GM19463 (cell line): ENCODE measurements at regions not wholly inside any gene's neighbourhood (a gene's known extent, or its start where the extent isn't known, plus 50 kb on each side); places are given as distances from the start of the nearest gene placed in this dataset.
"Not testable (repeated sequence)": the region's sequence is repeated elsewhere in the genome, so short reads cannot be mapped to it uniquely, and the experiment has no call there.

Experiments
- ATAC-seq: cut with Tn5 transposase; IDR thresholded peaks from one replicate; pipeline ENCODE4 v1.9.1; 2021; ENCODE audit warnings: mild to moderate bottlenecking, moderate library complexity; ENCODE audit not compliant: unreplicated experiment

DNA sequence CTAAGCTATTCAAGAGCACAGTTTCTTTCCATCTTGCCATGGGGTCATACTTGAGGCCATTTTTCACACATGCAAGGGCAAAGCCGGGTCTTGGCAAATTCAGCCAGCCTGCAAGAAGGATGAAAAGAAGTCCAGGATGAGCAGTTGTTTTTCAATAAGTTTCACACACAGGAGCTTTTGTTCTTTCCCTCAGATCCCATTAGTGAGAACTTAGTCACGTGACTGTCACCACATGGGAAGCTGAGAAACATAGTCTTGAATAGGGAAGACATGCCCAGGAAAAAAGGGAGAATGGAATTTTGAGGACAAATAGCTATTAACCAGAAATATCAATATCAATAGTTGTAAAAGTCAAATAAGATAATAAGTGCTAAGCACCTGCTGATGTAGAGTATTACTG is 137.7 kb downstream of the AHR start:
- ATAC-seq = no peak

DNA sequence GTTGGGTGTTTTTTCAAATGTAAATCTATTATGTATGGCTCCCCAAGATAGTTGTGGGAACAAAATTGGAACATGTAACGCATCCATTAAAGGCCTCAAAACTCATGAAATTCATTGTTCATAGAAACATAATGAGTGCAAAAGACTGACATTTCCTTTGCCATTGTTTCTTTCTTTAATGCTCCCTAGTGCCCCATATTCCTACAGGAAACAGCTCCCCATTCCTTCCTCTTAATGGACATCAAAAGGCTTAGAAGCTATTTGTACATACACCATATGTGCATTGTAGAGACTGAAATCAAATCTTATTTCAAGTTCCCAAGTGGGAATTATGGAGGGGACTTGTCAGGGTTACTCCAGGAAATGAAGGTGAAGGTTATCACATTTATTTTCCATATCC is 139.1 kb downstream of the AHR start:
- no peak for ATAC-seq

DNA sequence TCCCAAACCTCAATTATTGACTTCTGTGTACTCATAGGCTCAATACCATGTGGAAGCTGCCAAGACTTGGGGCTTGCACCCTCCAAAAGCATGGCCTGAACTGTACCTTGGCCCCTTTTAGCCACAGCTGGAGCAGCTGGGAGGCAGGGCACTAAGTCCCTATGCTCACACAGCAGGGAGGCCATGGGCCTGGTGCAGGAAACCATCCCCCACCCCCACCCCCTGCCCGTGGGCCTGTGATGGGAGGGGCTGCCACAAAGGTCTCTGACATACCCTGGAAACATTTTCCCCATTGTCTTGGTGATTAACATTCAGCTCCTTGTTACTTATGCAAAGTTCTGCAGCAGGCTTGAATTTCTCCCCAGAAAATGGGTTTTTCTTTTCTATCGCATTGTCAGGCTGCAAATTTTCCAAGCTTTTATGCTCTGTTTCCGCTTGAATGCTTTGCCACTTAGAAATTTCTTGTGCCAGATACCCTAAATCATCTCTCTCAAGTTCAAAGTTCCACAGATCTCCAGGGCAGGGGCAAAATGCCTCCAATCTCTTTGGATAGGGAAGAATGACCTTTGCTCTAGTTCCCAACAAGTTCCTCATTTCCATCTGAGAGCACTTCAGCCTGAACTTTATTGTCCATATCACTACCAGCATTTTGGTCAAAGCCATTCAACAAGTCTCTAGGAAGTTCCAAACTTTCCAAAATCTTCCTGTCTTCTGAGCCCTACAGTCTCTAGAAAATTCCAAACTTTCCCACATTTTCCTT is 141.8 kb downstream of the AHR start:
- ATAC-seq = not testable (repeated sequence)

DNA sequence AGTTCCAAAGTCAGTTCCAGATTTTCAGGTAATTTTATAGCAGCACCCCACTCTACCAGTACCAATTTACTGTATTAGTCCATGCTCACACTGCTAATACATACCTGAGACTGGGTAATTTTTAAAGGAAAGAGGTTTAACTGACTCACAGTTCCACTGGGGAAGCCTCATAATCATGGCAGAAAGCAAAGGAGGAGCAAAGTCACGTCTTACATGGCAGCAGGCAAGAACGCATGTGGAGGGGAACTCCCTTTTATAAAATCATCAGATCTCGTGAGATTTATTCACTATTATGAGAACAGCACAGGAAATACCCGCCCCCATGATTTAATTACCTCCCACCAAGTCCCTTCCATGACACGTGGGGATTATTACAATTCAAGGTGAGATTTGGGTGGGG is 142.4 kb downstream of the AHR start:
- no peak for ATAC-seq

DNA sequence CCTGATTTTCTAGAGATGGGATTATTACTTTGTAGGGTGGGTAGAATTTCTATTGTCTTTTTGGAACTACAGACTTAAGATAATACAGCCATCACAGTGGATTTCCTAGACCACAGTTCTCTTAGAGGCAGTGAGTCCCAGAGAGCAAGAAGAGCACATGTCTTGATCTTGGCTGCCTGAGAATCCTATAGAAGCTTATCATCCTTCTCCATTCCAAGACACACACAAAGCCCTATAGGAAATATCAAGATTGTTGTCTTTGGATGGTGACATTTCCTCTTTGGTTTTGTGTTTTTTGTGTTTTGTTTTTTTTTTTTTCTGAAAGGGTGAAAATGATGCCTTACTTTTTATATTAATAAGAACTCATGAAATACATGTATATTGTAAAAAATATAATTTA is 143.1 kb downstream of the AHR start:
- no peak for ATAC-seq

DNA sequence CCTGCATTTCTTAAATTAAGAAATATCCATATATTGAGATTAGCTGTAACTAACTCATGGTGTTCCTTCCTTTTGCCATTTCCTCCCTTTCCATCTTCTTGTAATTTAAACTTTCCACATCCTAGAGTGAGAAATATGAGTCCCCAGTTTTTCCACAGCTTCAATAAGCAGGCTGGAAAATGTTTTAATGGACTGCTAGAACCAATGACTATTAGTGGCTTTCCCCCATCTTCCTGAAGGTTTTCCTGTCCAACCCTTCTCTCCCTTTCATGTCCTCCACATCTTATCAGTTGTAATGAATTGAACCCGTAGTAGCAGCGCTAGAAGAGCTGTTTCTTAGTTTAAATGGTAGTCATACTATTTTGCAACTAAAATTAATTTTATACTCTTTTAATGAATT is 145.7 kb downstream of the AHR start:
- no peak for ATAC-seq

DNA sequence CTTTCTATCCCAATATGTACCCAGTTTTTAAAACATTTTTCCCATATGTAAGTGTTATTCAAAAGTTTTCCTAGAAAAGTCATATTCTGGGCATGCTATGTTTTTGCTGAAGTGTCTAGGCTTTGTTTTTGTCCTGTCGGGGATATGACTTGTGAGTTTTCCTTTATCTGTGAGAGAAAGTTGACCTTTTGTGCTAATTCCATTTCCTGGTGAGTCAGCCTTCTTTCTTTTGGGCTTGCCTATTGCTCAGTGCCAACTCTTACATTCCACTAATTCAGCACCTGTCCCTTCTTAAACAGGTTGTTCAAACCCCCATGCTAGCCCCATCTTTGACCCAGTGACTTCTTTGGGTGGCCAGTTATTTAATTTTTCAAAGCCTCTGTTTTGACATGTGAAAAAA is 146.2 kb downstream of the AHR start:
- no peak for ATAC-seq

DNA sequence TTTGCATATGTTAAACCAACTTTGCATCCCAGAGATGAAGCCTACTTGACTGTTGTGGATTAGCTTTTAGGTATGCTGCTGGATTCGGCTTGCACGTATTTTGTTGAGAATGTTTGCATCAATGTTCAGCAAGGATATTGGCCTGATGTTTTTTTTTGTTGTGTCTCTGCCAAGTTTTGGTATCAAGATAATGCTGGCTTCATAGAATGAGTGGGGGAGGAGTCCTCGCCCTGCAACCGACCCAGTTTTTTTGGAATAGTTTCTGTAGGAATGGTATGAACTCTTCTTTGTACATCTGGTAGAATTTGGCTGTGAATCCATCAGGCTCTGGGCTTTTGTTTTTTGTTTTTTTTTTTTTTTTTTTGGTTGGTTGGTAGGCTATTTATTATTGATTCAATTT is 147.9 kb downstream of the AHR start:
- no peak for ATAC-seq

DNA sequence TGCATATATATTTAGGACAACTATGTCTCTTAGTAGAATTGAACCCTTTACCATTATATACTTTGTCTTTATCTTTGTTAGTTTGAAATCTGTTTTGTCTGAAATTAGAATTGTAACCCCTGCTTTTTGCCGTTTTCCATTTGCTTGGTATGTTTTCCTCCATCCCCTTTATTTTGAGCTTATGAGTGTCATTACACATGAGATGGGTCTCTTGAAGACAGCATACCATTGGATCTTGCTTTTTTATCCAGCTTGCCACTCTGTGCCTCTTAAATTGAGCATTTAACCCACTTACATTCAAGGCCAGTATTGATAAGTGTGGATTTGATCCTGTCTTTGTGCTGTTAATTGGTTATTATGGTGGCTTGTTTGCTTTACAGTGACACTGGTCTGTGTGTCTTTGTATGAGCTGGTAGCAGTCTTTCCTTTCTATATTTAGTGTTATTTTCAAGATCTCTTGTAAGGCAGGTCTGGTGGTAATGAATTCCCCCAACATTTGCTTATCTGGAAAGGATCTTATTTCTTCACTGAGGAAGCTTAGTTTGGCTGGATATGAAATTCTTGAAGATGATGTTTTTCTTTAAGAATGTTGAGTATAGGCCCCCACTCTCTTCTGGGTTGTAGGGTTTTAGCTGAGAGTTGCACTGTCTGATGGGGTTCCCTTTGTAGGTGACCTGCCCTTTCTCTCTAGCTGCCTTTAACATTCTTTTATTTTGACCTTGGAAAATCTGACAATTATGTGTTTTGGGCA is 149.5 kb downstream of the AHR start:
- ATAC-seq = no peak

DNA sequence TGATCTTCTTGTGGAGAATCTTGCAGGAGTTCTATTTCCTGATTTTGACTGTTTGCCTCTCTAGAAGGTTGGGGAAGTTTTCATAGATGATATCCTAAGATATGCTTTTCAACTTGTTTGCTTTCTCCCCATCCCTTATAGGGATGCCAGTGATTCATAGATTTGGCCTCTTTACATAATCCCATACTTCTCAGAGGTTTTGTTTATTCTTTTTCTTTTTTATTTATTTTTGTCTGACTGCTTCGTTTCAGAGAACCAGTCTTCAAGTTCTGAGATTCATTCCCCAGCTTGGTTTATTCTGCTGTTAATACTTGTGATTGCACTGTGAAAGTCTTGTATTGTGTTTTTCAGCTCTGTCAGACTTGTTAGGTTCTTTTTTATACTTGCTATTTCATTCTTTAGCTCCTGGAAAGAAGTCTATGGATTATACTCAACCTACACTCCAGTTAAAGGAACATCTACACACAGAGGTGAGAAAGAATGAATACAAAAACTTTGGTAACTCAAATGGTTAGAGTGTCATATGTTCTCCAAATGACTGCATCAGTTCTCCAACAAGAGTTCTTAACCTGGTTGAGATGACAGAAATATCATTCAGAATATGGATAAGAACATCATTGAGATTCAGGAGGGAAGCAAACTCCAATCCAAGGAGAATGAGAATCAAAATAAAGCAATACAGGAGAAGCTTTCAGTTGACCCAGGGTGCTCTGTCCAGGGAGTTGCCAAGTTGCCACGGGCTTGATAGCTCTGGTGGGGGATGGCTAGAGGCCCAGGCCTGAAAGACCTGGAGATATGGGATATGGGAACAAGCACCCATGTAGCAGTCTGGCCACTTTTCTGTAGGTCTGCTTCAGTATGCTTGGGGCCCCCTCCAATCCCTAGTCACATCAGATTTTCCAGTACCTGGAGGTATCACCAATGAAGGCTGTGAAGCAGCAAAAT is 150.3 kb downstream of the AHR start:
- ATAC-seq = no peak

DNA sequence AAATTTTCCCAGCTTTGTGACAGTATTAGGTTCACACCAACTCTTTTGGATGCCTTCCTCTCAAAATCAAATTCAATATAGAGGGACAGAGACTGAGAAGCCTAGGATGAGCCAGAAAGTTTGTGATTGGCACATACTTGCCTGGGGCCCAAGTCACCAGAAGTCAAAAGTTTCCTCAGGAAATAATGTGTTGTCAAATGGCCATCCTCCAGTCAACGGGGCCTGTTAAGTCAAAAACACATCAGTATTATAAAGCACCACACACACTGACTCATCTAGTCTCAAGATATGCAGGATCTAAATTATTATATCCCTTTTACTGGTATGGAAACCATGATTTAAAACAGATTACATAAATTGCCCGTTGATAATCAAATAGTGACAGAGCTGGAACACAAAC is 158.1 kb downstream of the AHR start:
- ATAC-seq = no peak

DNA sequence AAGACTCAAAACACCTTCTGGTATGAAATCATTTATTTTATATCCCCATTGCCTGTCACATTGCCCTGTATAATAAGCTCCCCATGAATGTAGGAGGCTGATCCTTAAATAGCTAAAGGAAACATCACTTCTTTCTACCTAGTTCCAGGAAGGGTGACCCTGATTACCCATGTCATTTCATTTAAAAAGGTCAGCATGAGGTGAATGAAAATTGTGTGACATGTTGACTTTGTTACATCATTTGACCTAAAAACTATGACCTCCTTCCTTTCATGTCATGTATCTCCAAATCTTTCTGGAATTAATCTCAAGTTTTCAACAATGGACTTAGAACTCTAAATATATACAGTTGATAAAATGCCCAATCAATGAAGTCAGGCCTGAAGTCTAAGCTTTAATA is 161.5 kb downstream of the AHR start:
- ATAC-seq = no peak

DNA sequence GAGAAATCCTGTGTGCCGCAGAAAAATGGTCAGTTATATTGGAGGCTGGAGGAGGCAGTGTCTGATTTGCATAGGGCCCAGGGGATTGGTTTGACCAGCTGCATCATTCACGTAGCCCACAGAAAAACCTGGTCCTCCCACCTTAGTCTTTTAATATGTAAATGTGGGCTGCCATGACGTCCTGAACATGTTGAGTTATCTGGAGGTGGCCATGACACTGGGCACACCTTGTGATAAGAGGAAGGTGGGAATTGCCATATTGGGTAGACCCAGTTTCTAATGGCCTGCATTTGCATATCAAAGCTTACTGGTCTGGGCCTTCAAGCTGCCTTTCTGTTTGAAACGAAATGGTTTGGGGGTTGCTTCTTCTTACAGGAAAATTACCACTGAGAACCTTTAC is 162.2 kb downstream of the AHR start:
- no peak for ATAC-seq

DNA sequence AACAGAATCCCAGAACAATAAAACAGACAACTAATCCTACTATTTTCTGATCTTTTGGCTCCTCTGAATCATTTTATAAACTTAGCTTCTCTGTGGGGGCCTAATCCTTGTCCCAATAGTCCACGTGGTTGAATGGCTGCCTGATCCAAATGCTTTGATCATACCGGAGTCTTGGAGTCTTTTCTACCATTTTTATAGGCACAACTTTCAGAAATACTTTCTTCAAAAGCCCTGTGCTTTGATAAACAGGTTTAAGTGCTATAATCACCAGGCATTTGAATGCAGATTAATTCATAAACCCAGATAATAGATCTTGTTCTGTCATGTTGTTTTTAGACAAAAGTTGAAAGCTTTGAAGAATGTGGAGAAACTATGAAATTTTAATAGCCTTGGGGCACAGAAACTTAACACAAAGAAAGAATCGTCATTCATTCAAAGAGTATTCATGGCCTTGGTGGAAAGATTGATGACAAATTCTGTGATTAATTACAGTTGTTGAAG is 163.7 kb downstream of the AHR start:
- no peak for ATAC-seq

DNA sequence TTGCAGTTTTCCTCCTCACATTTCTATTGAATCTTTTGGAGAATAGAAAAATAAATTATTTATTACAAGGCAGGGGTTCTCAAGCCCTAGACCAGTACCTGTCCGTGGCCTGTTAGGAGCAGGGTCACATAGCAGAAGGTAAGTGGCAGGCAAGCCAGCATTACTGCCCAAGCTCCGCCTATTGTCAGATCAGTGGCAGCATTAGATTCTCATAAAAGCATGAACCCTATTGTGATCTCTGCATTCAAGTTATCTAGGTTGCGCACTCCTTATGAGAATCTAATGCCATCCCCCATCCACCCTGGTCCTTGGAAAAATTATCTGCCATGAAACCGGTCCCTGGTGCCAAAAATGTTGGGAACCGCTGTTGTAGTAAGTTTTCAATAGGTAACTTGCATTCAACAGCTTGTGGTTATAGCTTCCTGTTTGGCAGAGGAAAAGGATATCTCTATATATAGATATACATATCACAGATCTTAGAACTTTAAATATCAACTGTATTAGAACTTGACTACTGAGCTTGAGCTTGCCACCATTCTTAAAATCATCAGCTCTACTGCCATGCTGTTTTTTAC is 165.1 kb downstream of the AHR start:
- no peak for ATAC-seq

DNA sequence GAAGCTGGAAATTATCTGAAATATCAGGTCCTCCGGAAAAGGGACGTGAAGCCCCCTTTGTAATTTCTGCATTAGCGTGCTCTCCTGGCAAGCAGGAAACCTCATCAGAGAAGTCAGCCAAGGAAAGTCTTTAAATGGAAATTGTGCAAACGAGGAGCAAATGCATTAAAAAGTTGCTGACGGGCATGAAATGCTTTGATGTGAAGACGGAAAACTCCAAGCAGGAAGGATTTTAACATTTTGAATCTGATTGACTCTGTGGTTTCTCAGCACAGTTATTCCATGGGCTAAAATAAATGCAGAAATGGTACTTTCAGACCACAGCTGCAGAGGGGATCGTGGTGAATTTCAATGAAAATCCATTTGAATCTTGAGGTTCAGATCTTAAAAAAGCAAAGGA is 167.8 kb downstream of the AHR start:
- ATAC-seq = no peak

DNA sequence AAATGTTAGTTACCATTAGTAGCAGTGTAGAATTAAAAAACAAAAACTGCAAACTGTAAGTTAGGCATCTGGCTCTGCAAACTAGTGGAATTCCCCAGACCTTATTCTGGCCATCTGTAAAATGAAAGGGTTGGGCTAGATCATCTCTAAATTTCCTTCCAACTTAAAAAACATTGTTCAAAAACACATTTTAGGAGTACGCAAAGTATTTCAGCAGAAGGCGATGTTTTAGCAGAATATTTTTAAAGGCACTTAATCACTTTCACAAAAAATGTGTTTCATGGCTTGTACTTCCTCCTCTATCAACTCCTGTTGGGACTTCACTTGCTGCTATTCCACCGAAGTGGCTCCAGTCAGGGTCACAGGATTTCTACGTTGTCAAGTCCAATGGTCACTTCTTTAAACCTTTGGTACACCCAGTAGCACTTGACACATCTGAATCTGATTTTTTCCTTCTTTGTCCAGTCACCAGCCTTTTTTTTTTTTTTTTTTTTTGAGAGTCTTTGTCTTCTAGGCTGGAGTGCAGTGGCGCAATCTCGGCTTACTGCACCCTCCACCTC is 169.0 kb downstream of the AHR start:
- ATAC-seq = no peak

DNA sequence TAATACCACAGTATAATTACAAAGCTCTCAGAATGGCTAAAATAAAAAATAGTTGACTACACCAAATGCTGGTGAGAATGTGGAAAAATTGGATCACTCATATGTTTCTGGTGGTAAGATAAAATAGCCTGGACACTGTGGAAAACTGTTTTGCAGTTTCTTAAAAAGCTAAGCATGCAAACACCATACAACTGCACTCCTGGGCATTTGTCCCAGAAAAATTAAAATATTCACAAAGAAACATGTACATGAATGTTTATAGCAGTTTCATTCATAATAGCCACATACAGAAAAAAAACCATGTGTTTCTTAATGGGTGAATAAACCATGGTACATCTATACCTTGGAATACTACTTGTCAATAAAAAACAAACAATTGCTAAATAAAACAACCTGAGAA is 172.9 kb downstream of the AHR start:
- ATAC-seq = no peak

DNA sequence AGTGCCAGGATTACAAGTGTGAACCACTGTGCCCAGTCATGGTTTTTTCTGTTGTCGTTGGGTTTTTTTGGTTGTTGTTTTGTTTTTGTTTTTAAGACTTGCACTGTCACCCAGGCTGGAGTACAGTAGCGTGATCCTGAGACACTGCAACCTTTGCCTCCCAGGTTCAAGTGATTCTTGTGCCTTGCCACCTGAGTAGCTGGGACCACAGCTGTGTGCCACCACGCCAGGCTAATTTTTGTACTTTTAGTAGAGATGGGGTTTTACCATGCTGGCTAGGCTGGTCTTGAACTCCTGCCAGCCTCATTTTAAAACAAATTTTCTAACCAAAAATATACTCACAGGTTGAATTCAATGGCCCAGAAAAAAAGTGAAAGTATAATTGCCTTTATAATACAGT is 174.1 kb downstream of the AHR start:
- peak; percentile 44 for ATAC-seq

DNA sequence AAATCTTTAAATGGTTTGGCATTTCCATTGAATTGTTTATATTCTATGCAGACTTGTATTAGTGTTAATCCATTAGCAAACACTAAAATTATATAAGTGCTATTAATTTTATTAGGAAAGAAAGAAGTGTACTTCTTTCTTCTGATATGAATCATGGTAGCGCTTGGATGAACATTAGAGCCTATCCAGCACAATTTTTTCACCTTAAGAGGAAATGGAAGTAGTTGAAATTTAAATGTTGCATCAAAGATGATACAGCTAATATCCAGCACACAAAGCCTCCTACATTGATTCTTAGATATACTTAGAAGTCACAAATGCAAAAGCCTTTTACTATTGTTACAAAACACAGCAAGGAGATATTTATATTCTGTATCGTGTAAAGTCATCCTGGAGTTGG is 174.5 kb downstream of the AHR start:
- peak; percentile 24 for ATAC-seq
